ENCODE measurements at regions not wholly inside any gene's neighbourhood (a gene's known extent, or its start where the extent isn't known, plus 50 kb on each side); places are given as distances from the start of the nearest gene placed in this dataset.

DNA sequence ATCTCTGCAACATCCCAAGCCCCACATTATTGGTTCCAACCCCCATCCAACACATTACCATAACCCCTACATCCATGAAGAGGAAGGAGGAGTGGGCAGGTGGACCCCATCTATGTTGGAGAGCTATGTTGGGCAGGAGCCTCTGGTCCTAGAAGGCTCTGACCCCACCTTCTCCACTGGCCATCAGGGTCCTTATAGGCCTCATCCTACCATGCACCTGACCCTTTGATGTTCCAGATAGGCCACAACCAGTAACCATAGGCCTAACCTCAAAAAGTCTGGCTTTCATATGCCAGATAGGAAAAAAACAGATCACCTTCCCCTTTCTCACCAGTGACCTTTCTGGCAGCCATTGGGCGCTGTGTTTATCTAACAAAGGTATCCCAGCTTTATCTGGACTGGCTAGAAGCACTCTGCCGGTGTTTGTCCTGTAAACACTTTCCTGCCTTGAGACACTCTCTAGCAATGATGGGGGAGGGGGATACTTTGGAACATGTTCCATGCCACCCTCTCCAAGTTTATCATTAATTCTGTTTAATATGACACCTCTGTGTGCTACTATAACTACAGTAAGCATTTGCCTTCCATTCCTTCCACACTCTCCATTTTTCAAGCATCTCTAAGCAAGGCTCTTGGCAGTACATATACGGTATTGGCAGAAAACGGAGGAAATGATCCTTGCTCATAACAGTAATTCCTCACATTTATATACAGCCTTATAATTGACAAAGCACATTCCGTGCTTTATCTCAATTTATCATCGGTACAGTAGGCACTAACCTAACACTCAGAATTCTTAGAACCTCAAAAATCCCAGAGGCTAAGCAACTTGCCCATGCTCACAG, 377.1 kb downstream of the VPS13C start:
- DNase-seq = peak; percentile 41

DNA sequence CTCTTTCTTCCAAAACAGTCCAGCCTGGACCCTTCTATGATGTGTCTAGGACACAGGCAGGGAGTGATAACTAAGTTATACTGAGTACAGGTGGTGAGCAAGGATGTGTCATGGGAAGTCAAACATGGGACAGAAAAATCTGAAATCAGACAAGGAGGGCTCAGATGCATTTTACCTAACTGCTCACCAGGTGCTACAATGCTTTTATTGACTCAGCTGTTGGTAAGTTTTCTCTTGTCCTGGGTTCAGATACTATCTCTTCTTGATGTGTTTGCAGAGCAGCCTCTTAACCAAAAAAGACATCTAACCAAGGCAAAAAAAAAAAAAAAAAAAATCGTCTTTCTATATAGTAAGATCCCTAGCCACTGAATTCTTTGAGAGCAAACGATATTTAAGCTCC, 378.6 kb downstream of the VPS13C start:
- no peak for DNase-seq

DNA sequence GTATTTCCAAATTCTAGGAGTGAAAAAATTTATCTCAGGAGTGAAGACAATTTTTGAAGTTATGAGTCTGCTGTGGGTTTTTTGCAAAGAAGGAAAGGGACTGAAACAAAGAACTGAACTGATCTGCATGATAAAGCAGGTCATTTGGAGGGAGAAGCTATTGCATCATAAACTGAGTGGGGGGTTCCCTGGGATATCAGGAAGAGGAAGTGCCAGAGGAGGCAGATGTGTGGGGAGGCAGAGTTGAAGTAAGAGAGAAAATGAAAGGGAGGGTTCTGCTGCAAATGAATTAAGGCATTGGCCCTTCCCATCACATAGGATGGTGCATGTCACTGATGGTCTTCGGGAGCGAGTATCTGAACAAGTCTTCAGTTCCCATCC, 379.2 kb downstream of the VPS13C start:
- no peak for DNase-seq

DNA sequence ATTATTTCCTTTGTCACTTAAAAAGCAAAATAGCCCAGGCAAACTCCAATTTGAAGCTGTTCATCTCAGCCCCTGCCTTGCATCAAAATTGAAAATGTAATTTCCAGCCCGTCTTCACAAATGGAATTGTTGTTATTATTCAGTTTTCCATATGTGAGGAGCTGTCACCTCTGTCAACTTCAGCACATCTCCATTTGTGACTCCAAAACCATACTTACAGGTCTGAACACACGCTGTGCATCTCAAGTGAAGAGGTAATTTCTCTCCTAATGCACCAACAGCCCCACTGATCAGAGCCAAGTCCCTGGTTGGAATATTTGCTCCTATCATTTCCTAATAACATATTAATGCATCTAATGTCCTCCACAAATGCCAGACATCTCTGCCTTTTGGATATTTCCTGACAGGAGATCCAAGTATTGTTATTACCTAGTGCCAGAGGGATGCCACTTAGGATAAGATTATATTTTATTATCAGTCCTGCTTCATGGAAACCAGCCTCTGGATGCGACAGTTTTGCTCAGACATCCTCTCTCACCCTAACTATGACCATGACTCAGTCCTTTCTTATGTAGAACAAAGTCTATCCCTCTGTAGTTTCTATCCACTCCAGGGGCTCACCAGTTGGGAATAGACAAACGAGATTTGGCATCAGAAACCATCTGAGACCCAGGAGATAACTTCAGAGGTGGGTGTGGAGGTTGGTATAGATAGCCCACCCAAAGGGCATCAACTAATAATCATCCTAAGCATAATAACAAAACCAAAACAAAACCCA, 379.8 kb downstream of the VPS13C start:
- no peak for DNase-seq

DNA sequence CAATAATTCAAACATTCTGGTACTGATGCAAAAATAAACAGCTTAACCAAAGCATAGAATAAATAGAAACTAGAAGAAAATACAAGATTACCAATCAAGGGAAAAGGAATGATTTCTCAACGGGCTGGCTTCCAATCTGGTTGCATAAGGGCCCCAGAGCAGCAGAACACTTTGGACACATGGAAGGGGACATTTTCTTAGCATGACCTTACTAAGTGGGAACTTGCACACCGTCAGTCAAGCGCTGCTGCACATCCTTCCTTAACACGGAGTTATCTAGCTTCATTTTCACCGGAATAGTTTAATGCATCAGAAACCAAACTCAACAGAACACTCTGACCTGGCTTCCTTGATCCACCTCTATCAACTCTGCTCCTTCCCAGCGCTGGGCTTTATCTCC, 388.5 kb downstream of the VPS13C start:
- DNase-seq = no peak

DNA sequence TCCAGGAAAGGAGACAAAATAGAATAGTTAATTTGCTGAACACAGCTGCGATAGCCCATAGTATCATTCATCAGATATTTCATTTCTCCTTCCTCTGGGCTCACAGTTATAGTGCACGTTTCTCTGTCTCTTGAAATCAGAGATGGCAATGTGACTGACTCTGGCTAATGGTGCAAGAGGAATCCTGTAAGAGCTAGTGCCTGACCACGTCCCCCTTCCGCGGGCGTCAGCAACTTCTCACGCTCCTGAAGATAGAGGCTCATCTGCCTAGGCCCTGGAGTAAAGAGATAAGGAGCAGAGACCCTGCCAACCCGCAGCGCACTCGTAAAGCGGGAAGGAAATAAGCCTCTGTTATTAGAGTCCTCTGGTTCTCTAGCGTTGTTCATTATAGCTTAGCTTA, 391.8 kb downstream of the VPS13C start:
- DNase-seq = no peak

DNA sequence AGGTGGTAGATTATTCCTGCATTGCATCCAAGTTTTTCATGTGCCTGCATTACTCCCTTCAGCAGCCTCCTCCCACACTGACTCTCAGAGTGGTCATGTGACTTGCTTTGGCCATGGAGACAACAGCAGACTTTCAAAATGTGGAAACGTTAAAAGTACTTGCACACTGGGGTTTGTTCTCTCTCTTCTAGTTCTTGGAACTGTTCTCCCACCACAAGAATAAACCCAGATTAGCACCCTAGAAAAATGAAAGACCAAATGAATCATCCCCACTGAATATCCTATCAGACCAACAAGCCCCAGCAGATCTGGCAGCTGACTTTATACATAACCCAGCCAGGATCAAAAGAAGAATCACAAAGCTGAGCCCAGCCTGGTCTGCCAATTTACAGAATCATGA, 398.5 kb downstream of the VPS13C start:
- no peak for DNase-seq

DNA sequence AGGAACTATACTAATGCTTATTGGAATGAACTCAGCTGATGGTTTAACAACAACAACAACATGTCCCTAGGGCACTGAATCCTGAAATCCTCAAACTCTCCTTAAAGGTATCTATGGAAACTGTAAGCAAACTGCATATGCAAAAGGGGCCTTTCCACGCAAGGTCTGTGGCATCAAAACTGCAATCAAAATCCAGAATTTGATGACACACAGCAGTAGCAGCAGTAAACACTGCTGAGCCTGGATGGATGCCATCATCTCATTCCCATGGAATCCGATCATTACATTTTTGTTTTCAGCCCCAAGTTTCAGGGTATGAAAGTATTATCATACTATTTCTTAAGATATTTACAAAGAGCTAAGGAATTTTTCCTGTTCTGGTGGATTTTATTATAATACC, 399.7 kb downstream of the VPS13C start:
- peak; percentile 60 for DNase-seq

DNA sequence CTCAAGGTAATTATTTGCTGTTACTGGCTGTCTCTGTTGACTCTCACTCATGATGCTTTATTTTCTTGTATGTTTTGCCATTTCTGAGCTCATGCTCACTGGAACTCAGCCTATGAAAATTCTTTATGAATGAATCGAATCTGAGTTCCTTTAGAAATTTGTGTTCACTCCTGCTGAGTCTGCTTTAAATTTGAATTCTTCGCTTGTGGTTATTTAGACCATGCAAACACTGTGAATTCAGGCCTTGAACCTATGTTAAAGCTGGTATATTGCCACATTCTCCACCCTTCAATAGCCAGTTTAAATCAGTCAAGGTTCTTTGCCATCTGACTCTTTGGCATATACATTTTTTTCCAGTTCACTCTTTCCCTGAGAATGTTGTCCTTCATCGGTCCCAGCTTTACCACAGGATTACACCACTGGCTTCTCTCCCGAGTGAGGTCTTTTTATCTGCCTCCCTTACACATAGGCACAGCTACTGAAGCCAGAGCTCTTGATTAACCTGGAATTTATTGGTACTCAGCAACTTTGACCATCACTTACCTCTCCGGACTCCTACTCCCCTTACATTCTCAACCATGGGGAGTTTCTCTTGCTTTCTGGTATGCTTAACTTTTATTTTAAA, 400.6 kb downstream of the VPS13C start:
- peak; percentile 25 for DNase-seq

DNA sequence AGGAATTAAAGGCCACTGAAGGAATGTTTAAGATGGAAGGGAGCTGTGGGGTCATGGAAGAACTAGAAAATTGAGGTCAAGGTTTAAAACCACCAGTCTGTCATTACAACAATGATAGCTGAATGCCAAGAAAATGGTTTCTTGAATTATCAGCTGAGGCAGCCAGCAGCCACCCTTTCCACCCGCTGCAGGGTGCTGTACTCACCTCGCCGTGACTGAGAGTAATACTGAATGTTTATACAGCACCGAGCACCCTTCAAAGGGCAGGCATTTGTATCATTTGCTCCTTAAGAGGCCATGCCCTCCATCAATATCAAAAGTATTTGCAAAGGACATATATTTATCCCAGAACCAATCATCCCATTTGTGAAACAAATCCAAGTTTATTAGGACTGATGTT, 402.8 kb downstream of the VPS13C start:
- DNase-seq = no peak

DNA sequence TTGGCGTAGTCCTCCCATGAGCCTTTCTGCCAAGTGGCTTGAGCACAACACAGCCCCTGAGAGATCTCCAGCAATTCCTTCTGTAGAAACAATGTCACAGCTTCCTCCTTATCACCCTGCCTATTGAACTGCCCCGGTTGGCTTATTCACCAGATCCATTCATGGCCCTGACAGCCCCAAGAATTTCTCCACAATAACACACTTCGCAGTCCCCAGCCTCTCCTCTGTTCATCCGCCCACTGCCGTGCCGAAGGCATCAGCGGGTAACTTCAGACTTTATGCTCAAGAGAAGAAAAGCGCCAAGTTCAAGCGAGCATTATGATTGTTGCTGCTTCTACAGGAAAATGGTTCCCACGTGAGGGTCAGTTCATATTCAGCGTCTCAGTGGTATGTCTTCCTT, 403.9 kb downstream of the VPS13C start:
- DNase-seq = no peak

DNA sequence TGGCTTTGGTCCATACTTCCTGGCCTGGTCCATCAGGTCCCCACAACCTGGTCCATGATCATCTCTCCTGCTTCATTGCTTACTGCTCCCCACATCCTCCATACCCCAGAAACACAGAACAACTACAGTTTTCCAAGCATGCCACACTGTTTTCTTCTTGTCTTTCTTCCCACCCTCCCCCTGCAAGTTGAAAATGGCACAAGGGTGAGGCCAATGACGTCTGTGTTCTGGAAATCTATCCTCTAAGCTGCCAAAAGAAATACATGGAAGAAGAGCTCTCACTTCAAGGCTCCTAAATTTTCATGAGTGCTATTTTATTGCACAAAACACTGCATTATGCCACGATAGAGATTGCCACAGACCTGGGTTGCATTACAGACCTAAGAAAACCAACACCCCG, 404.4 kb downstream of the VPS13C start:
- no peak for DNase-seq

DNA sequence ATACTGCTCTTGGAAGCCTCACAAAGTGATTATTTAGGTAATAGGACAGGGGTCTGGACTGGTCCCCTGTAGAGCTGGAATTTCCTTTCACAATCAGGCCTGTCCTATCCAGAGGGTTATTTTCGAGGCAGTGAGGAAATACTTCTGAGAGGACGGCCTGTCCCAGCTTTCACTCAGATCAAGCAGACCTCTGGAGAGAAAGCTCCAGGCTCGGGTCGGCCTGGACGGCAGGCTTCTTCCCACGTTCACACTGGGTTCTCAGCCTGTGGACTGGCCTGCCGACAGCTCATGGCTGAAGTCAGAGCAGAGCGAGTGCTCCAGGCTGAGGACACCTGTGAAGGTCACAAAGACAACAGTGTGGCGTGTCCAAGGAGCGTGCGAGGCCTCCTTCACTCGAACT, 405.3 kb downstream of the VPS13C start:
- DNase-seq = no peak

DNA sequence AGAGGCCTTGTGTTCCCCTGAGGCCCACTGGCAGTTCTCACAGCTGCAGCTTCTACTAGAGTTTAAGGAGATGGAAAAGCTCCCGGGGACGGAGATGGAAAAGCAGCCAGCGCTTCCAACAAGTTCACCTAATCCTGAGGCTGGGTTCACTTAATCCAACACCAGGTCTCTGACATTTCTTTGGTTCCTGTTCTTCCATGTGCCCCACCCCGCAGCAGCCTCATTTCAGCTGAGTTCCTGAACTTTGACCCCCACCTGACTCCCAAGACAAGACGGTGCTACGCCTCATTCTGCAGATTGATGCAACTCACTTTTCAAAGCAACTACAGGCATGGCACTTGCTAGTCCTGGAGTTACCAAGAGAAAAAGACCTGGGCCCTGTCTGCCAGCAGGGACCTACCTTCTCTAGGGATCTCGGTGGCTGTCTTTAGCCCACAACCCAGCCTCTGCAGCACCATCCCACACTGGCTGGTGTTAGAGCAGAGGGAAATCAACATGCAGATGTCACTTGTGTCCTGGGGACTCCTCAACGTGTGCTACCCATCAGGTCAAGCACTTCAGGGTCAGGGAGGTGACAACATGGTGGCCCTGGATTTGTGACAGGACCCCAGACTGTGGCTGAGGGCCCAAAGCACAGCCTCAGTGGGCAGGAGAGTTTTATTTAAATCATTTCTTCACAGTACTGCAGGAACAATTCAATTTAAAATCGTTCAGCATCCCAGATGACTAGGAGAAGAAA, 406.1 kb downstream of the VPS13C start:
- DNase-seq = no peak

DNA sequence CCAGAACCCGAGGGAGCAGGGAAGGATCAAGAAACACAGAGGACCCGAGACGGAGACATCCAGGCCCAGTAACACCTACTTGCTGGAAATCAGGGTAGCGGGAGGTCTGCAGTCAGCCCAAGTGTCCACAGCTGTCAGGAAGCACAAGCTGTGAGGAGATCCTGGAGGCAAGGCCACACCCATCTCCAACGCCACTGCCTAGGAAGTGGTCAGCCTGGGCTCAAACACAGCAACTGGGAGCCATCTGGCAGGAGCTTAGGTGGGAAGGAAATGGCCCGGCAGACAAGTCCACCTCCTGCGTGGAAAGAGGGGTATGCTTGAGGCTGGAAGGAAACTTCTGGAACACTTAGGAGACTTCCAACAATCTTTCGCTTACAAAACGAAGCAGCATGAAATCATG, 407.1 kb downstream of the VPS13C start:
- DNase-seq = no peak

DNA sequence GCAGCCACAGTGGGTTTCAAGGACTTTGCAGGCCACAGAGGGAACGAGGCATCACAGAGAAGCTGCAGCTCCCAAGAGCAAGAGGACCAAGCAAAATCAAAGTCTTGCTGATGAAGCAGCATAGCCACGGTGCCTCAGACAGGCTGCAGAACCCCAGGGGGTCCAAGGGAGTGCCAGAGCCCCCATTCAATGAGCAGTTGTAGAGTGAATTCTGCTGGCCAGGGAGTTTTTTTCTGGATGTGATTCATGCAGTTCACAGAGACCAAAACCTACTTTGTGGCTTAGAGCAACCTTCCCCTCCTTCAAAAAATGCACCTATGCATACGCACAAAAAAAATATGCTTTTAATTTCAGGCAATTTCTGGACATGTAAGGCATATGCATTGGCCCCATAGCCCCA, 409.0 kb downstream of the VPS13C start:
- no peak for DNase-seq

DNA sequence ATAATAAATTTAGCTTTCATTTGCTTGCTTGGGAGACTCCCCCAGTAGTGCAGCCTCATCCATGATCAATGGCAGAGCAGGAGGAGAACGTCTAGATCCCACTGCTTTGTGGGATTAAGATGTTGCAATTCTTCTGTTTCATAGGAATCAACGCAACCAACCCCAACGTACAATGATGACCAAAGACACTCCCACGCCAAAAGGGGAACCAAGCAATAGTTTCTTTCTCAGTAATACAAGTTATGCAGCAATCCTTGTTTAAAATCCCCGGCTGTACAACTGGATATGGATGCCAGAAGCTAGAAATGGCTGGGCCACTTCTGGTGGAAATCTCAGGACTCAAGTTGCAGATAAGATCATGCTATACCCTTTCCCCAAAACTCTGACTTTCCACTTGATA, 411.2 kb downstream of the VPS13C start:
- no peak for DNase-seq

DNA sequence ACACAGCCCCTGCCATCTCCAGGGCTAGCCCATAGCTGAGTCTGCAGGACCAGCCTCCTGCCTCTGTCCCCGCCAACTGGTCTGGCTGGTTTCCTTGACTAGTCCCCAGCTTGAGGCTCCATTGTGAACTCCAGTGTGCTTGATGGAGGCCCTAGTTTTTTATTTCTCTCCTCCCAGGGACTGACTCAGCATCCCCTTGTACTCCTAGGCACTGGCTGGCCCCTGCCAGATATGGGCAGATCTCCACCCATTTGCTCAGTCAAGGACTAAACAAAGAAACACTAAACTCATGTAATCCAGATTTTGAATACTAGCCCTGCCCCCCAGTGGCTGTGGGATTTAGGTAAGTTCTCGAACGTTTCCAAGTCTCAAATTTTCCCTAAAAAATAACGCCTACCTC, 415.4 kb upstream of the RORA start:
- DNase-seq = no peak

DNA sequence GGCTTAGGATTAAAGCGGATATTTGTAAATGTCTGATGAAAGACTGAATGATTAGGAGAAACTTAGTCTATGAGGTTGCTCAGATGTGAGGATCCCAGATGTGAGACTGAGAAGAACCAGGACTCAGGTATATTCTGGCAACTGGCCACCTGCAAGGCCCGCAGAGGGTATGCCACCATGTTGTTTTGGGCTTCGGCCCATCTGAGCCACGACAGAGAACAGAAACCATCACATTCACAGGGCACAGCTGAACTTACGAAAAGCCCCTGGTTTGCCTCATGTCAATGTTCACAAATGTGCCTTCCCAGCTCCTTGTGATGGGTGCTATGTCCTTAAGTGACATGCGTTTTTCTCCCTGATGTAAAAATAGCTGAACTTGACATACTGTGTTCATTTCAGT, 412.5 kb upstream of the RORA start:
- DNase-seq = no peak

DNA sequence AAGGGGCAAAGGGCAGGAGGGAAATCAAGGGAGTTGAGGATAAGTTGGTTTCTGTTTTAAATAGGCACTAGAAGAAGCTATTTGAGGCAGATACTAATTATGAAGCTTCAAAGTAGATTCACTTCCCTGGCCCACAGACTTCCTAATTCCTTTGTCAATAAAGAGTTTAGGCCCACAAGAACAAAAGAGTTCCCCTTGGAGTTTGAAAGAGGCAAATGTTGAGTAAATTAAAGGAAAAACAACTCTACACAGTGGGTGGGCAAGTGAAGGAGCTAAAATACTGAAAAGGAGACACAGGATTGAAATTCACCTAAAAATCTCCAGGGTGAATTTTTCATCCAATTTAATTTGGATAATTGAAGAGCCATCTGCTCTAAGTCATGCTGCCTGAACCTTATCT, 411.7 kb upstream of the RORA start:
- DNase-seq = no peak

DNA sequence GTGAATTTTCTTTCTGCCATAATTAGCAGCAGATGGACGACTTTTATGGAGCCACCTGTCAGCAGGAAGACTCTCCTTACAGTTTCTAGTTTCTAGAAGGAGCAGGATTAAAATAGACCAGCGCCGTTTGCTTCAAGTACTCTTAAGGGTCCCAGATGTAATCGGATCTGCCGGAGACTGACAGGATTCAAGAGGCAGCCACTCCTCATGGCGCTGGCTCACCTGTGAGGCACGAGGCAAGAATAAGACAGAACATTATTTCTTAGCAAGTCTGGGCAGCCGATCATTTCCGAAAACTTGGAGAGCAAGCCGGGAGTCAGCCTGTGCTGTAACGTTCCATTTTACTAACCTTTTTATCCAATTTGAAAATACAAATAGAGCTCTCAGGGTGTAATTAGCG, 410.4 kb upstream of the RORA start:
- DNase-seq = no peak

DNA sequence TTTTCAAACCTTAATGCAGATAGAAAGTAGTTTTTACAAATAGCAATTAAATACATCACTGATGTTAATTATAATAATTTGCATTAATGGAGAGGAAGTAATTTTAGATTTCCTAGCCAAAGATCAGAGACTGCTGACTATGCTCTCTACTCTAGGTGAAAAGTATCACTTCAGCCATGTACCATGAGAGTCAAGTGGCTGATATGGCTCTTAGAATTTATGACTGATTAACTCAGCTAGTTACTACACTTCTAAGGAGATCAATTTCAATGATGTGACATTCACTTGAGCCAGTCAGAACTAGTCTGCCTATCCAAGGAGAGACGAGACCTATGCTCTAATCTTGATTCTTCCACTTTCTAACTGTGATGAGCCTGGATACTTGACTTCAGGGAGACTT, 405.7 kb upstream of the RORA start:
- no peak for DNase-seq

All from muscle of arm (tissue), 1 donor.